K562 (cell line): ENCODE measurements at regions not wholly inside any gene's neighbourhood (a gene's known extent, or its start where the extent isn't known, plus 50 kb on each side); places are given as distances from the start of the nearest gene placed in this dataset.

ENCODE experiments used
- MYBL2 ChIP-seq, 2 experiments: fragments of 450-650 bp in 1 of 2; sonication (generic) in 1 of 2; formaldehyde crosslinking in 1 of 2; IDR thresholded peaks; 2 replicates each; pipeline versions ENCODE4 v1.6.1 to v1.8.1; 2017 to 2022; ENCODE audit warnings: borderline replicate concordance in 1 of 2, inconsistent platforms in 1 of 2, low read depth in 1 of 2, mild to moderate bottlenecking in 1 of 2, missing genetic modification reagents in 1 of 2, moderate library complexity in 1 of 2
- TF ChIP-seq, protein P1 (sequence below), 2 experiments: fragments of 450-650 bp in 1 of 2; sonication (generic) in 1 of 2; formaldehyde crosslinking in 1 of 2; IDR thresholded peaks; 2 replicates each; pipeline versions ENCODE4 v1.7.1 to v1.9.0; 2016 to 2022; ENCODE audit warnings: inconsistent platforms in 1 of 2, mild to moderate bottlenecking in 1 of 2, missing genetic modification reagents in 1 of 2

- TF ChIP-seq, protein P1, sequence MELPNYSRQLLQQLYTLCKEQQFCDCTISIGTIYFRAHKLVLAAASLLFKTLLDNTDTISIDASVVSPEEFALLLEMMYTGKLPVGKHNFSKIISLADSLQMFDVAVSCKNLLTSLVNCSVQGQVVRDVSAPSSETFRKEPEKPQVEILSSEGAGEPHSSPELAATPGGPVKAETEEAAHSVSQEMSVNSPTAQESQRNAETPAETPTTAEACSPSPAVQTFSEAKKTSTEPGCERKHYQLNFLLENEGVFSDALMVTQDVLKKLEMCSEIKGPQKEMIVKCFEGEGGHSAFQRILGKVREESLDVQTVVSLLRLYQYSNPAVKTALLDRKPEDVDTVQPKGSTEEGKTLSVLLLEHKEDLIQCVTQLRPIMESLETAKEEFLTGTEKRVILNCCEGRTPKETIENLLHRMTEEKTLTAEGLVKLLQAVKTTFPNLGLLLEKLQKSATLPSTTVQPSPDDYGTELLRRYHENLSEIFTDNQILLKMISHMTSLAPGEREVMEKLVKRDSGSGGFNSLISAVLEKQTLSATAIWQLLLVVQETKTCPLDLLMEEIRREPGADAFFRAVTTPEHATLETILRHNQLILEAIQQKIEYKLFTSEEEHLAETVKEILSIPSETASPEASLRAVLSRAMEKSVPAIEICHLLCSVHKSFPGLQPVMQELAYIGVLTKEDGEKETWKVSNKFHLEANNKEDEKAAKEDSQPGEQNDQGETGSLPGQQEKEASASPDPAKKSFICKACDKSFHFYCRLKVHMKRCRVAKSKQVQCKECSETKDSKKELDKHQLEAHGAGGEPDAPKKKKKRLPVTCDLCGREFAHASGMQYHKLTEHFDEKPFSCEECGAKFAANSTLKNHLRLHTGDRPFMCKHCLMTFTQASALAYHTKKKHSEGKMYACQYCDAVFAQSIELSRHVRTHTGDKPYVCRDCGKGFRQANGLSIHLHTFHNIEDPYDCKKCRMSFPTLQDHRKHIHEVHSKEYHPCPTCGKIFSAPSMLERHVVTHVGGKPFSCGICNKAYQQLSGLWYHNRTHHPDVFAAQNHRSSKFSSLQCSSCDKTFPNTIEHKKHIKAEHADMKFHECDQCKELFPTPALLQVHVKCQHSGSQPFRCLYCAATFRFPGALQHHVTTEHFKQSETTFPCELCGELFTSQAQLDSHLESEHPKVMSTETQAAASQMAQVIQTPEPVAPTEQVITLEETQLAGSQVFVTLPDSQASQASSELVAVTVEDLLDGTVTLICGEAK (IDR thresholded peaks at IDR 0.05): no peak
- TF ChIP-seq, protein P1 (CRISPR knock-in tag; IDR thresholded peaks at IDR 0.05): no peak
- TF ChIP-seq MYBL2 (IDR thresholded peaks at IDR 0.05; ENCODE audit: low read depth) (no peak), MYBL2 (CRISPR knock-in tag; IDR thresholded peaks at IDR 0.05; ENCODE audit: borderline replicate concordance) (no peak)
- TF ChIP-seq, all 486 proteins: peak for 0
Measured at GRCh38 chr9:88077071-88077617, 61.1 kb downstream of the SPATA31C2 start (continued).
